Neural progenitor cell (in vitro differentiated cells): ENCODE measurements at regions not wholly inside any gene's neighbourhood (a gene's known extent, or its start where the extent isn't known, plus 50 kb on each side); places are given as distances from the start of the nearest gene placed in this dataset.

Experiments used
- DNase-seq: peaks from one replicate; pipeline ENCODE4 v3.0.0-alpha.2; 2016; ENCODE audit warnings: low spot score
- H2AFZ ChIP-seq: fragments of 200-600 bp; sonication (generic); replicated peaks from 2 replicates; pipeline ENCODE4 v1.6.1; 2016; ENCODE audit warnings: antibody characterized with exemption
- H3F3A ChIP-seq: fragments of 200-600 bp; sonication (generic); 2 replicates; pipeline ENCODE4 v1.6.1; 2016; ENCODE audit warnings: antibody characterized with exemption, low read depth
- H3K27ac ChIP-seq: fragments of 200-600 bp; sonication (generic); 2 replicates; pipeline ENCODE4 v1.5.1; 2016; ENCODE audit warnings: mild to moderate bottlenecking
- H3K27me3 ChIP-seq: fragments of 200-600 bp; sonication (generic); 2 replicates; pipeline ENCODE4 v1.6.1; 2016; ENCODE audit warnings: mild to moderate bottlenecking, moderate library complexity
- H3K36me3 ChIP-seq: fragments of 200-600 bp; sonication (generic); 2 replicates; pipeline ENCODE4 v1.5.1; 2016
- H3K4me1 ChIP-seq: fragments of 200-600 bp; sonication (generic); 2 replicates; pipeline ENCODE4 v1.6.1; 2016; ENCODE audit warnings: mixed run types
- H3K4me2 ChIP-seq: fragments of 200-600 bp; sonication (generic); 2 replicates; pipeline ENCODE4 v1.6.1; 2016
- H3K4me3 ChIP-seq: fragments of 200-600 bp; sonication (generic); 2 replicates; pipeline ENCODE4 v1.5.1; 2016
- H3K79me2 ChIP-seq: fragments of 200-600 bp; sonication (generic); 2 replicates; pipeline ENCODE4 v1.6.1; 2016; ENCODE audit warnings: low read depth
- H3K9ac ChIP-seq: fragments of 200-600 bp; sonication (generic); 2 replicates; pipeline ENCODE4 v1.6.1; 2016
- H3K9me3 ChIP-seq: fragments of 200-600 bp; sonication (generic); 2 replicates; pipeline ENCODE4 v1.5.1; 2016; ENCODE audit warnings: low read depth
- H4K20me1 ChIP-seq: fragments of 200-600 bp; sonication (generic); 2 replicates; pipeline ENCODE4 v1.6.1; 2016; ENCODE audit warnings: low read depth
- H3K27ac Mint-ChIP-seq: 3 replicates; pipeline ENCODE4 v1.8.0; 2021; ENCODE audit warnings: mixed read lengths
- H3K27me3 Mint-ChIP-seq: 2 replicates; pipeline ENCODE4 v1.8.0; 2022; ENCODE audit warnings: low read depth, mild to moderate bottlenecking, inconsistent platforms, moderate library complexity, mixed read lengths; ENCODE audit not compliant: insufficient read depth
- H3K36me3 Mint-ChIP-seq: 3 replicates; pipeline ENCODE4 v1.8.0; 2021; ENCODE audit warnings: mixed read lengths
- H3K4me1 Mint-ChIP-seq: 3 replicates; pipeline ENCODE4 v1.8.0; 2021; ENCODE audit warnings: mixed read lengths
- H3K4me3 Mint-ChIP-seq: 3 replicates; pipeline ENCODE4 v1.8.0; 2021; ENCODE audit warnings: mild to moderate bottlenecking, moderate library complexity, mixed read lengths
- H3K9me3 Mint-ChIP-seq: 3 replicates; pipeline ENCODE4 v1.8.0; 2020; ENCODE audit warnings: mixed read lengths
- CTCF ChIP-seq: fragments of 200-600 bp; sonication (generic); IDR thresholded peaks from 2 replicates; pipeline ENCODE4 v1.5.1; 2017; ENCODE audit warnings: antibody characterized with exemption, mild to moderate bottlenecking
- EZH2 ChIP-seq: fragments of 200-600 bp; sonication (generic); IDR thresholded peaks from 2 replicates; pipeline ENCODE4 v1.6.1; 2017; ENCODE audit warnings: antibody characterized with exemption, mild to moderate bottlenecking, moderate library complexity
- EZH2phosphoT487 ChIP-seq: fragments of 200-600 bp; sonication (generic); IDR thresholded peaks from 2 replicates; pipeline ENCODE4 v1.6.1; 2017; ENCODE audit warnings: antibody characterized with exemption

- no peak overlapping the region for H3K27ac ChIP-seq
- H4K20me1 ChIP-seq: no peaks in the 10 kb centered on the region
- H3K9me3 ChIP-seq: no peaks in the 10 kb centered on the region
- no peaks in the 10 kb centered on the region for H3K36me3 ChIP-seq
- TF ChIP-seq EZH2 (no peak), EZH2phosphoT487 (no peak), CTCF (no peak)
- no peaks in the 10 kb centered on the region for H3K36me3 Mint-ChIP-seq
- no peak for DNase-seq
- no peak overlapping the region for H3K4me3 ChIP-seq
- no peak overlapping the region for H3K4me3 Mint-ChIP-seq
- peaks cover 2% of the 10 kb centered on the region for H3K27me3 Mint-ChIP-seq
- no peaks in the 10 kb centered on the region for H3F3A ChIP-seq
- H3K27me3 ChIP-seq: no peaks in the 10 kb centered on the region
- no peak overlapping the region for H3K4me2 ChIP-seq
- H3K4me1 Mint-ChIP-seq: peaks cover 17% of the 10 kb centered on the region
- no peak overlapping the region for H2AFZ ChIP-seq
- H3K9ac ChIP-seq: no peak overlapping the region
- H3K27ac Mint-ChIP-seq: no peak overlapping the region
- H3K79me2 ChIP-seq: no peaks in the 10 kb centered on the region
- no peaks in the 10 kb centered on the region for H3K4me1 ChIP-seq
- peaks cover 2% of the 10 kb centered on the region for H3K9me3 Mint-ChIP-seq
These were observed 82.9 kb upstream of the GDF10 start for GRCh38 chr10:47217113-47217512.

- Mint-ChIP-seq H3K36me3 (no peaks in the 10 kb centered on the region), H3K4me3 (no peak overlapping the region), H3K9me3 (no peaks in the 10 kb centered on the region), H3K27me3 (peaks cover 3% of the 10 kb centered on the region), H3K27ac (no peak overlapping the region), H3K4me1 (peaks cover 21% of the 10 kb centered on the region)
- Histone ChIP-seq H3K27me3 (no peaks in the 10 kb centered on the region), H3K4me1 (peaks cover 7% of the 10 kb centered on the region), H3K9me3 (no peaks in the 10 kb centered on the region), H3K9ac (no peak overlapping the region), H3K4me2 (no peak overlapping the region), H3K4me3 (no peak overlapping the region), H3K27ac (no peak overlapping the region), H3K79me2 (no peaks in the 10 kb centered on the region), H4K20me1 (no peaks in the 10 kb centered on the region), H3K36me3 (no peaks in the 10 kb centered on the region), H3F3A (no peaks in the 10 kb centered on the region), H2AFZ (no peak overlapping the region)
- DNase-seq: no peak
- TF ChIP-seq EZH2phosphoT487: no peak
- TF ChIP-seq EZH2: no peak
- TF ChIP-seq CTCF: no peak
These were observed 81.2 kb upstream of the GDF10 start for GRCh38 chr10:47218803-47219202.

DNA sequence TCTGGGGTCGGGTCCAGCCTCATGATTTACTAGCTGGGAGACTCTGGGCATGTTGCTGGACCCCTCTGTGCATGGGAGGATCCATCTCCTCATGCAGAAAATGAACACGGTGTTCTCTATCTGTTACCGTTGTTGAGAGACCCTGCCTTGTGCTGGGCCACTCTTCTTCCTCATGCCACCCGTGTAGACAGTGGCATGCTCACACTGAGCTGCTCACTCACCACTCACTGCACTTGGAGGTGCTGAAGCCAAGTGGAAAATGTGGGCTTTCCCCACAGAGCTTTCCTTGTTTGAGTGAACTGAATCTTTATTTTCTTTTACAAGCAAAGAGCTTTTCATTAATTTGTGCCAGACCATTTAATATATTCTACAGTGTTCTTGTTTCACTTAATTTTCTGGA, 77.5 kb upstream of the GDF10 start:
- no peak overlapping the region for H3K27ac Mint-ChIP-seq
- no peak for DNase-seq
- no peak for TF ChIP-seq CTCF
- TF ChIP-seq EZH2phosphoT487: no peak
- no peak for TF ChIP-seq EZH2
- Histone ChIP-seq H3K4me1 (peaks cover 7% of the 10 kb centered on the region), H3K36me3 (no peaks in the 10 kb centered on the region), H3K9me3 (no peaks in the 10 kb centered on the region), H4K20me1 (no peaks in the 10 kb centered on the region), H3K79me2 (no peaks in the 10 kb centered on the region), H3K4me3 (no peak overlapping the region), H3K27ac (no peak overlapping the region), H3K9ac (no peak overlapping the region), H3K4me2 (no peak overlapping the region), H3K27me3 (no peaks in the 10 kb centered on the region), H3F3A (no peaks in the 10 kb centered on the region), H2AFZ (no peak overlapping the region)
- H3K9me3 Mint-ChIP-seq: peaks cover 4% of the 10 kb centered on the region
- H3K36me3 Mint-ChIP-seq: no peaks in the 10 kb centered on the region
- H3K4me3 Mint-ChIP-seq: no peak overlapping the region
- peaks cover 9% of the 10 kb centered on the region for H3K4me1 Mint-ChIP-seq
- peaks cover 9% of the 10 kb centered on the region for H3K27me3 Mint-ChIP-seq
